ENCODE measurements at regions not wholly inside any gene's neighbourhood (a gene's known extent, or its start where the extent isn't known, plus 50 kb on each side); places are given as distances from the start of the nearest gene placed in this dataset.

DNA sequence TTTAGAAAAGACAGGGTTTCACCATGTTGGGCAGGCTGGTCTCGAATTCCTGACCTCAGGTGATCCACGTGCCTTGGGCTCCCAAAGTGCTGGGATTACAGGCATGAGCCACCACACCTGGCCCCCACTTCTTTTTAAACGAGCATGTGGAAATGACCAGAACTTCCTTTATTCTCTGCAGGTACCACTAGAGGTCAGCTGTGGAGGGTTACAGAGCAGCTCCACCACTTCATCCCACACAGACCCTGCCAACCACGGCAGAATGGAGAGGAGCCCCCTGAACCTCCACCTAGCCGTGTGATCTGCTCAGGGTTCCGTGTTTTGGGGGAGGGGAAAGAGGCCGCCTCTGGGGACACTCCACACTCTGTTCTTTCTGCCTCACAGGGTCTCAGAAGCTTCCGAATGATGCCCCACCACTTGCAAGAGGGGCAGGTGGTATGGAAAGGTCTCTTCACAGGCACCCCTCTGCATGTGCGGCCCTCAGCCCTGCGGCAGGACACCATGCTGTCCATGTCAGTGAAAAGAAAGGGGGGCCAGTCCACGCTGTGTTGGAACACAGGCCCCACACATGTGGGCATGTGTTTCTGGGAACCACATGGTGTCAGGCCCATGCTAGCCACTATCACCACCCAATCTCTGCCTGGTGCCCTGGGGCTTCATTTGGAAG is 465.0 kb downstream of the TSHZ3 start:
- no peak overlapping the region for H3K4me3 ChIP-seq (ENCODE audit: low read depth, low read length)
- in situ Hi-C loops (cut with HindIII; ENCODE audit: low sequenced_read_pairs): no loop called here
- TF ChIP-seq, protein P1, sequence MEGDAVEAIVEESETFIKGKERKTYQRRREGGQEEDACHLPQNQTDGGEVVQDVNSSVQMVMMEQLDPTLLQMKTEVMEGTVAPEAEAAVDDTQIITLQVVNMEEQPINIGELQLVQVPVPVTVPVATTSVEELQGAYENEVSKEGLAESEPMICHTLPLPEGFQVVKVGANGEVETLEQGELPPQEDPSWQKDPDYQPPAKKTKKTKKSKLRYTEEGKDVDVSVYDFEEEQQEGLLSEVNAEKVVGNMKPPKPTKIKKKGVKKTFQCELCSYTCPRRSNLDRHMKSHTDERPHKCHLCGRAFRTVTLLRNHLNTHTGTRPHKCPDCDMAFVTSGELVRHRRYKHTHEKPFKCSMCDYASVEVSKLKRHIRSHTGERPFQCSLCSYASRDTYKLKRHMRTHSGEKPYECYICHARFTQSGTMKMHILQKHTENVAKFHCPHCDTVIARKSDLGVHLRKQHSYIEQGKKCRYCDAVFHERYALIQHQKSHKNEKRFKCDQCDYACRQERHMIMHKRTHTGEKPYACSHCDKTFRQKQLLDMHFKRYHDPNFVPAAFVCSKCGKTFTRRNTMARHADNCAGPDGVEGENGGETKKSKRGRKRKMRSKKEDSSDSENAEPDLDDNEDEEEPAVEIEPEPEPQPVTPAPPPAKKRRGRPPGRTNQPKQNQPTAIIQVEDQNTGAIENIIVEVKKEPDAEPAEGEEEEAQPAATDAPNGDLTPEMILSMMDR (IDR thresholded peaks at IDR 0.05; ENCODE audit: low read depth, low read length, missing control alignments): no peak
- no peak for DNase-seq (ENCODE audit: low read depth)

DNA sequence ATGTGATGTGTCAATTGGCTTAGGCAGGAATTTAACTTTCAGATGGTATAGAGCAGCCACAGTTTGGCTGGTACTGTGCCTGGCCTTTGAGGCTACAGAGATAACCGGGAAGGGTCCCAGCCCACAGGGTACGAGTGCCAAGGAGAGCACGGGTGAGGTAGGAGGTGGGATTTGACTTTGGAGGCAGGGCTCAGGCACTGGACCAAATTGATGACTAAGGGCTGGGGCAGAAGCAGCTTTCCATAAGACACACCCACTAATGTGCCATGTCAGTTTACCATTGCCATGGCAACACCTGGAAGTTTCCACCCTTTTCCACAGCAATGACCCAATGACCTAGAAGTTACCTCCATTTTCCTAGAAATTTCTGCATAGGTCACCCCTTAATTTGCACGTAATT is 466.2 kb downstream of the TSHZ3 start:
- H3K4me3 ChIP-seq (ENCODE audit: low read depth, low read length): no peak overlapping the region
- in situ Hi-C loops (cut with HindIII; ENCODE audit: low sequenced_read_pairs): no loop called here
- DNase-seq (ENCODE audit: low read depth): no peak
- TF ChIP-seq, protein P1 (IDR thresholded peaks at IDR 0.05; ENCODE audit: low read depth, low read length, missing control alignments): no peak

DNA sequence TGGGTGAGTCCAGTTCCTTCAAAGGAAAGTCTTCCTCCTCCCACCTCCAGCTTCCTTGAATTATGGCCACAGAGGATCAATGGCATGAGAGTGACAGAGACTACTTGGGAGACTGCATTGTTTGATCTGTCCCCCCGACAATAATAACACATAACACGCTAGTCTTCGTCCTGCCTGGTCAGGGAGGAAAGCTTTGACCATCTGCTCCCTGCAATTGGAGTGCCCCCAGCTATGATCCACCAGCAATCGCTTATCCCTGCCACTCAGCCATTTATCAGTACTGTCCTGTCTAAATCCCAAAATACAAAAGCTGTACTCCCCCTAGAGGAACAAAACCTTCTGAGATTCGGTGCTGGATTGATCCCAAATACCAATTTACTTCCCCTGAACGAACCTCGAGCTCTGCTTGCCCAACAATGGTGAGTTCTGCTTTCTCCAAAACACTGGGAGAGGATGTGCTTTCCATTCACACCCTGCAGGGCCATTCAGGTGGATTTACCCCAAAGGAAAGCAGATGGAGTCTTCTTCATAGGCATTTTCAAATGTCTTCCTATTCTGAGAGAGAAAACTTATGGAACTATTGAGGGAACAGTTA is 466.7 kb downstream of the TSHZ3 start:
- no peak for DNase-seq (ENCODE audit: low read depth)
- no peak overlapping the region for H3K4me3 ChIP-seq (ENCODE audit: low read depth, low read length)
- in situ Hi-C loops (cut with HindIII; ENCODE audit: low sequenced_read_pairs): no loop called here
- TF ChIP-seq, protein P1 (IDR thresholded peaks at IDR 0.05; ENCODE audit: low read depth, low read length, missing control alignments): no peak

DNA sequence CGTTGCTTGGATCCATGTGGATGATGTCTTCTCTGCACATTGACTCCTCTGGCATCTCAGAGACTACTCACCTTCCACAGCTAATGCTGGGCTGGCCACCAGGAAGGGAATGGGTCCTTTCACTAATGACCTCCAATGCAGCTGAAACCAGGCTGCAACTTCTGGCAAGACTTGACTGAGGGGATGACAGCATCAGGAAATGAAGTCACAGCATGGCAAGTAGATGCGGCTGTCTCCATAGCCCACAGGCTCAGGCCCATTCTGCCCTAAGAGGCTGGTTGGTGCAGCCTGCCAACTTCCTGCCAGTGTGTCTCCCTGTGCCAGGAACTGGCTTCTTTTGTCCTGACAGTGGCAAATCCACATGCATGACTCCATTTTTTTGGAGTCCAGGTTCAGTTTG is 467.3 kb downstream of the TSHZ3 start:
- TF ChIP-seq, protein P1 (IDR thresholded peaks at IDR 0.05; ENCODE audit: low read depth, low read length, missing control alignments): no peak
- no peak overlapping the region for H3K4me3 ChIP-seq (ENCODE audit: low read depth, low read length)
- DNase-seq (ENCODE audit: low read depth): no peak
- in situ Hi-C loops (cut with HindIII; ENCODE audit: low sequenced_read_pairs): no loop called here

DNA sequence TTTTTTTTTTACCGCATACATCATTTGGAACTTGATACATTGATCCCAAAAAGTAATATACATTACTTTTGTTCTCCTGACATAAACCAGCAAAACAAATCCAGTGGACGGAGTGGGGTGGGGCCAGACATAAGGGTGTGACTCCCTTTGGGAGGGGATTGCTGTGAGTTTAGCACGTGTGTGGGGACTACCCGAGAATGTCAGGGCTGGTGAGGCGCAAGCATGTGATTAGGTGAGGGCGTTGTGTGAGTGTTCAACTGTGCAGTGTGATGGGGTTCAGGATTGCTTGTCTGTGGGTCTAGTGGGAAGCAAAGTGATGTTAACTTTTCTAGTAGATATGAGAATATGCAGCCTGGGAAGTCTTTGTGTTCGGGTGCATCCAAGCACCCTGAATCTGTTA is 468.0 kb downstream of the TSHZ3 start:
- in situ Hi-C loops (cut with HindIII; ENCODE audit: low sequenced_read_pairs): no loop called here
- TF ChIP-seq, protein P1 (IDR thresholded peaks at IDR 0.05; ENCODE audit: low read depth, low read length, missing control alignments): no peak
- DNase-seq (ENCODE audit: low read depth): no peak
- no peak overlapping the region for H3K4me3 ChIP-seq (ENCODE audit: low read depth, low read length)

DNA sequence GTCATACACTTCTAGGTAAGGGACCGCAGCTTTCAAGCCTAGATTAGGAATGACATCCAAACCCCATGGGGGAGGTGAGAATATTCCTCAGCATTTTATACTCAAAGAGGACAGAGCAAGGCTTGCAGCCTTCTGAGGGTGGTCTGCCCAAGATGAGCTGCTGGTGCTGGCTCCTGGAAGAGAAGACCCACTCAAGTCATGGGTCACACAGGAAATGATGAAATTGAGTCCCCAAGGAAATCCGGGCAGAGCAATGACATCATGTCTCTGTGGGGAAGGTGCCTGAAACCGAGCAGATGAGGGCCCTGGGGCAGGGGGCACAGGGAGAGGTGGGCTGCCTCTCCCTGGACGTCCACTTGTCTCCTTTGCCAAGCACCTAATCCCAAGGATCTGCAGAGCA is 468.7 kb downstream of the TSHZ3 start:
- no peak for DNase-seq (ENCODE audit: low read depth)
- H3K4me3 ChIP-seq (ENCODE audit: low read depth, low read length): no peak overlapping the region
- in situ Hi-C loops (cut with HindIII; ENCODE audit: low sequenced_read_pairs): no loop called here
- TF ChIP-seq, protein P1 (IDR thresholded peaks at IDR 0.05; ENCODE audit: low read depth, low read length, missing control alignments): no peak

Measured in astrocyte of the cerebellum (primary cell).